T-helper 2 cell treated with Interferon-gamma antibody and Interleukin-4, amounts not matched to agents 5 μg/mL and 100 μg/mL, for 36 hours (primary cell): ENCODE measurements at regions not wholly inside any gene's neighbourhood (a gene's known extent, or its start where the extent isn't known, plus 50 kb on each side); places are given as distances from the start of the nearest gene placed in this dataset.

Experiments
- DNase-seq: peaks from one replicate; pipeline ENCODE4 v3.0.0; 2021; ENCODE audit warnings: low spot score
- H3K27ac Mint-ChIP-seq: one replicate; pipeline ENCODE4 v1.8.0; 2021; ENCODE audit warnings: mild to moderate bottlenecking, mixed read lengths
- H3K27me3 Mint-ChIP-seq: one replicate; pipeline ENCODE4 v1.8.0; 2021; ENCODE audit warnings: low read depth, mixed read lengths
- H3K36me3 Mint-ChIP-seq: one replicate; pipeline ENCODE4 v1.8.0; 2021; ENCODE audit warnings: low read depth, mixed read lengths
- H3K4me1 Mint-ChIP-seq: one replicate; pipeline ENCODE4 v1.8.0; 2021; ENCODE audit warnings: low read depth, mixed read lengths
- H3K4me3 Mint-ChIP-seq: one replicate; pipeline ENCODE4 v1.8.0; 2022; ENCODE audit warnings: mild to moderate bottlenecking, moderate library complexity, mixed read lengths
- H3K9me3 Mint-ChIP-seq: one replicate; pipeline ENCODE4 v1.8.0; 2021; ENCODE audit warnings: mixed read lengths

DNA sequence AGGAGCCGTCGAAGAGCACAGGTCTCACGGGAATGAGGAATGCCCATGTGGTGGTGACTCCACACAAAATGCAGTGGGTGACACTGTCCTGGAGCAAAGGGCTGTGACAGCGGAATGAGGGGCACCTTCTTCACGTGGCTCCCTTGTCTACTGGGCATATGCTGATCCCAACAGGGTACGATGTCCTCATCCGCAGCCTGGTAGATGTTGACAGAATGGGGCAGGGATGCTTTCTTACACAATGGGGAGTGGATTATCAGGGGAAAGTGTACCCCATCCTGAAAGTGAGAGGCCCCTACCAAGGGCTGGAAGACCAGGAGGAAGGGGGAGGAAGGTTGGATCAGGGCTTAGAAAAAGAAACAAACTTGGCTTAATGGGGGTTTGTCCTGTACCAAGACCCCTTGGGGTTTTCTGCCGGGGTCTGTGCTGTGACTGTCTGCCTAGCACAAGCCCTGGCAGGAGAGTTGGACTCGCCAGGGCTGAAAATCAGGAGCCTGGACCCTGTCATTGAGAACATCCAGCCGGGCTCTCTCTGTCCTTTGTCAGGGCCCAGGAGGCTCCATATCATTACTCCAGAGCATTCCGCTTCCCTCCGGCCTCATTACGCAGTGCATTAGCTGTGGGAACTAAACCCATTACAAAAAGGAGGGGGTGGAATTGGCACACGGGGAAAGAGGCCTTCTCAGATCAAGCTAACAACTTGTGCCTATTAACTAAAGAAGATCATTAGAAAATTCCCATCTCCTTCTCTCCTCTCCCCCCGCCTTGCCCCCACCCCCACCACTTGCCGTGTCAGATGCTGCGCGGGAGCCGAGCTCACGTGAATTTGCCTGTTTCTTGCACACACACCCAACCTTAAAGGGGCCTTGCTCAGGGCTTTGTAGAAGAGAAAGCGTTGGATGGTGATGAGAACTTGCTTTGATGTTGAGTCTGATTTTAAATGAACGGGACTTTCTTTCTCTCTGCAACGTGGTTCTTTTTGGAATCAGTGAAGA lies 171.8 kb upstream of the PARP11 start:
- H3K4me3 Mint-ChIP-seq, result no peak overlapping the region
- no peak for DNase-seq
- H3K27me3 Mint-ChIP-seq, result peaks cover 18% of the 10 kb centered on the region
- no peak overlapping the region for H3K27ac Mint-ChIP-seq
- peaks cover 2% of the 10 kb centered on the region for H3K4me1 Mint-ChIP-seq
- no peaks in the 10 kb centered on the region for H3K36me3 Mint-ChIP-seq
- H3K9me3 Mint-ChIP-seq, result no peaks in the 10 kb centered on the region

DNA sequence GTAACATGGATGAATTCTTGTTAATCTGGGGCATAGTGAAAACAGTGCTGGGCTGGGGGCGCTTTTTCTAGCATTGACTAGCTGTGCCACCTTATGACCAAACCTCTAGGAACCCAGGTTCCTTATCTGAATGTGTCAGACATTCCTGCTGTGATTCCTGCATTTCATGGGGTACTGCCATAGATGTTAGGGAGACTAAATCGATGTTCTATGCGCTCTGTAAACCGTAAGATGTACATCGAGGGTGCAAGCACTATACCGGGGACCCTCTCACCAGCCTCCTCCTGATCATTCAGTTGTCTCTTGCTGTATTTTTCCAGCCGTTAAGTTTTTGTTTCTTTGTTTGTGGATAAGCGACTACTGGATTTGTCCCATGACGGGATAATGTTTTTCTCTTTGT lies 170.9 kb upstream of the PARP11 start:
- Mint-ChIP-seq H3K4me1 (peaks cover 2% of the 10 kb centered on the region), H3K27ac (no peak overlapping the region), H3K9me3 (no peaks in the 10 kb centered on the region), H3K4me3 (no peak overlapping the region), H3K27me3 (peaks cover 18% of the 10 kb centered on the region), H3K36me3 (no peaks in the 10 kb centered on the region)
- no peak for DNase-seq

DNA sequence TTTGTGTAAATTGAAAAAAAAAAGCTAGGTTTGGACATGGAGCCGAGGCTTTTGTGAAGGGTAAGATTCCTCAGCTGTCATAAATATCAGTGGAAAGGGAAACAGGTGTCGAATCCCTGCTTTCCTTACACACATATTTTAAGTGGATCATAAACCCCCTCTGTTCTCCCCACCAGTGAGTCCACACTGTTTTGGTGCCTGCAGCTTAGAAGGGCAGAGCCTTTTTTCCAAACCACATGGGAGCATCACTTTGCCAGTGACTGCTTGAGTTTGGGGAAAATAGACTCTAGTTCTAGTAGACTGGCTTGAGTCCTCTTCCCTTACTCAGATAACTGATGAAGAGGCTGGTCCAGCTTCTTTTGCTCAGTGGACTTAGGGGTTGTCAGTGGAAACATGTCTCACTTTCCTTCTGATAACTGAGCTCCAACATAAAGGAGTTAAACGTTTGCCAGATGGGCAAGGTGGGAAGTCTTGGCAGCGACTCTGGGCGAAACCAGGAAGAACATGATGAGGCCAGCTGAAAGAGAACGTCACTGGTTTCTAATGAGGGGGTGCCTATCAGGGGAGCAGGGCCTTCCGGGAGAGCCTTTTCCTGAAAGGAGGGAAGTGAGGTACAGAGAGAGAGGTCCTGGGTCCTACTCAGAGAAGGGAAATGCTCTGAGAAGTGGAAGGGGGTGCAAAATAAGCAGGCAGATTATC lies 168.1 kb upstream of the PARP11 start:
- H3K27me3 Mint-ChIP-seq, result peaks cover 17% of the 10 kb centered on the region

DNA sequence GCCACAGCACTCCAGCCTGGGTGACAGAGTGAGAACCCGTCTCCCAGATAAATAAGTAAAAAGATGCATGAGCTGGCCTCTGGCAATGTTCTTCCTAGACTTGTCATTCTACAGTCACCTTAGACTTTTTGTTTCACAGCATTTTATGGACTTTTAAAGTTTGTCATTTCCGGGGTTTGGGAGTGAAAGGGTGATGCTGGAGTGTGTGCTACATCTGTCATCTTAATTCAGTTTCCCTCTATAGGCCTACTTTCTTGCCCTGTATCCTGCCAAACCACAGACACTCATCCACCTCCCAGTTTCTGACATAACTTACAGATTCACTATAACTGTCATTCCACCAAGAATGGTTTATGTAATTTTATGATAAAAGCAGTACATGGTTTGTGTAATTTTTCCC lies 166.7 kb upstream of the PARP11 start:
- DNase-seq, result no peak
- peaks cover 16% of the 10 kb centered on the region for H3K27me3 Mint-ChIP-seq
- H3K4me3 Mint-ChIP-seq, result no peak overlapping the region
- no peak overlapping the region for H3K27ac Mint-ChIP-seq
- H3K36me3 Mint-ChIP-seq, result no peaks in the 10 kb centered on the region
- H3K4me1 Mint-ChIP-seq, result peaks cover 3% of the 10 kb centered on the region
- no peaks in the 10 kb centered on the region for H3K9me3 Mint-ChIP-seq

More for the DNA sequence above, 168.1 kb upstream of the PARP11 start:
- H3K4me1 Mint-ChIP-seq, result peaks cover 3% of the 10 kb centered on the region
- H3K36me3 Mint-ChIP-seq, result no peaks in the 10 kb centered on the region
- no peaks in the 10 kb centered on the region for H3K9me3 Mint-ChIP-seq
- H3K27ac Mint-ChIP-seq, result no peak overlapping the region
- no peak overlapping the region for H3K4me3 Mint-ChIP-seq
- no peak for DNase-seq

DNA sequence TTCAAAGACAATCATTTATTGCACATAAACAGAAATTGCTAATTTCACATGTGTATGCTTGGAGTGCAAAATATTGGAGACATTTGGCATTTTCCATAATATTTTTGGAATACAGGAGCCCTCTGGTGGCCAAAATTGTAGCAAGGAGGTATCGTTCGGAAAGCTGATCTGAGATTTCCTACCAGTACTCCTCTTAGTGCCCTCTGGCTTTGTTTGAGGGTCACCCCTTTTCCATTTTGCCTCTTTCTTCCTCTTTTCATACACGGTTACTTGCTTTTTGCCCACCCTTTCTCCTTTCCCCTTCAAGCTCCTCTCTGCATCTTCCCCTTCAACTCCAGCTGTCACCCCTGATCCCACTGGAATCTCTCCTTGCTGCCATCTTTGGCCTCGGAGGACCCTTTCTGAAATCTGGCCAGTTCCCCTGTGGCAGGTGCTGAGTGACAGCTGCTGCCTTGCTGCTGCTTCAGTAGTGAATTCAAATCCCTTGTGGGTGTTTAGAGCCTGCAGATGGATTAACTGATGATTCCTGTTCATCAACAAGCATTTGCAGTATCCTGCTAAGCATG lies 164.6 kb upstream of the PARP11 start:
- H3K27ac Mint-ChIP-seq, result no peak overlapping the region
- no peak for DNase-seq
- H3K4me1 Mint-ChIP-seq, result peaks cover 3% of the 10 kb centered on the region
- no peak overlapping the region for H3K4me3 Mint-ChIP-seq
- peaks cover 34% of the 10 kb centered on the region for H3K27me3 Mint-ChIP-seq
- no peaks in the 10 kb centered on the region for H3K36me3 Mint-ChIP-seq
- H3K9me3 Mint-ChIP-seq, result no peaks in the 10 kb centered on the region

DNA sequence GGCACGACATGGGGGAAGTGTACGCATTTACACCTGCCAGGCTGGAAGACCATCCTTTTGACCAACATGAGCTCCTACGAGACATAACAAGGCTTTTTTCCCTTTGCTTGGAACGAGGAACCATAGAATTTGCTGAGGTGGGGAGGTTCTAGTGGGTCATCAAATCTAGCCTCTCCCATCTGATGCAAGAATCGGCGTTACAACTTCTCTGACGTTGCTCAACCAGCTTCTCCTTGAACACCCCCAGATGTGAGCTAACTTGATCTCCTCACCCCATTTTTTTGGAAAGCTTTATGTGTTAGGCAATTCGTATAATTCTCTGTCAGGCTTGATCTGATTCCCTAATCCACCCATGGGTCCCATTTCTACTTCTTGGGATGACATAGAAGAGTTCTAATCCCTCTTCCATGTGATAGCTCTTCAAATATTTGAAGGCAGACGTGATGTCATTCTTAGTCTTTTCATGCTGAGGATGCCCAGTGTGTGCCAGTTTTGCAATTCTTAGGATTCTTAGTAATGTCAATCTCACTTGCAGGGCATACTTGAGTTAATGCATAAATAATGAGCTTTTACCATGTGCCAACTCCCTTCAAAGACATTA lies 163.6 kb upstream of the PARP11 start:
- H3K4me3 Mint-ChIP-seq, result no peak overlapping the region

DNA sequence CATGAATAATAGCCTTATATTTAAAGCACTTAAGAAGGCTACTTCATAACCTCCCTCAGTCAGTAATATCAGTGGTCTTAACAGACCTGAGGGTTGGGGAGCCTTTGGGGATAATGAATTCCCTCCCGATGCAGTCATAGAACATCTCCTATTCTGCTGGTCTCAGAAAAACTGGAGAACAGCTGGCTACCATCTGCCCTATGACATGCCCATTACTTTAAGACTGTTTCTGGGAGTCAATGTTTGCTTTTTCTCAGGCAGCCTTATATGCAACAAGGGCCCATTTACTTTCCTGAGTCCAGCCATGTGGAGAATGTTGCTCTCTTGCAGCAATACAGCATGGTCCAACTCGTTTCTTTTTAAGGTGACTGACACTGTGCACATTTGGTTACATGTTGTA lies 161.7 kb upstream of the PARP11 start:
- no peak overlapping the region for H3K4me3 Mint-ChIP-seq
- H3K9me3 Mint-ChIP-seq, result no peaks in the 10 kb centered on the region
- H3K4me1 Mint-ChIP-seq, result peaks cover 10% of the 10 kb centered on the region
- H3K27me3 Mint-ChIP-seq, result peaks cover 43% of the 10 kb centered on the region
- H3K27ac Mint-ChIP-seq, result no peak overlapping the region
- DNase-seq, result no peak
- no peaks in the 10 kb centered on the region for H3K36me3 Mint-ChIP-seq

More for the DNA sequence above, 163.6 kb upstream of the PARP11 start:
- Mint-ChIP-seq H3K4me1 (peaks cover 6% of the 10 kb centered on the region), H3K9me3 (no peaks in the 10 kb centered on the region), H3K27ac (no peak overlapping the region), H3K27me3 (peaks cover 40% of the 10 kb centered on the region), H3K36me3 (no peaks in the 10 kb centered on the region)
- no peak for DNase-seq

DNA sequence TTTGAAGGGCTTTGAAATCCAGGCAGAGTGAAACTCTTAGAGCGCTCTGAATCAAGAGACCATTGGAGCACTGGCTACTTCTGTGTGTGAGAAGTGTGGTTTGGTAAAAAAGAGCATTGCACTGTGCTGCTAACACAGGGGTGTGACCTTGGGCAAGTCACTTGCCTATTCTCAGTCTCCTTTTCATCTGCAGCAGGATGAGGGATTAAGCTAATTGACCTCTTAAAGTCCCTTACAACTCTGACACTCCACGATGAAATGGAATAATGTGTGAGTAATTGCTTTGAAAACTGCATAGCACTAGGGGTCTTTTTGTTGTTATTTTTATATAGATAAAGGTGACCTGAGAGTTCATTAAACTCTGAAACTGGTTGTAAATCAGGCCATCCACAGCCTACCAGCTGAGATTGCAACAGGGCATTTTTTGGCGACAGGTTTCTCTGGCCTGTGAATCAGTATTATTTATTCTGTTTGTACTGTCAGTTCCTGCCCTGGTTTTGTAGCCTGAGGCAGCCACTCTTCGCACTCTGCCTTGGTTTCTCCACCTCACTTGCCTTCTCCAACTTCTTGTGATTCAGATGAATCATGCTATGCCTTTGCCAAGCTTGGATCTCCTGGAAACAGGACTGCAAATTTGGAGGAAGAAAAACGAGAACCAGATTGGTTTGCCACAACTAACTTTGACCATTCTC lies 159.9 kb upstream of the PARP11 start:
- no peaks in the 10 kb centered on the region for H3K9me3 Mint-ChIP-seq
- H3K36me3 Mint-ChIP-seq, result no peaks in the 10 kb centered on the region
- H3K4me1 Mint-ChIP-seq, result peaks cover 10% of the 10 kb centered on the region
- H3K27ac Mint-ChIP-seq, result no peak overlapping the region
- DNase-seq, result no peak
- no peak overlapping the region for H3K4me3 Mint-ChIP-seq
- H3K27me3 Mint-ChIP-seq, result peaks cover 43% of the 10 kb centered on the region

DNA sequence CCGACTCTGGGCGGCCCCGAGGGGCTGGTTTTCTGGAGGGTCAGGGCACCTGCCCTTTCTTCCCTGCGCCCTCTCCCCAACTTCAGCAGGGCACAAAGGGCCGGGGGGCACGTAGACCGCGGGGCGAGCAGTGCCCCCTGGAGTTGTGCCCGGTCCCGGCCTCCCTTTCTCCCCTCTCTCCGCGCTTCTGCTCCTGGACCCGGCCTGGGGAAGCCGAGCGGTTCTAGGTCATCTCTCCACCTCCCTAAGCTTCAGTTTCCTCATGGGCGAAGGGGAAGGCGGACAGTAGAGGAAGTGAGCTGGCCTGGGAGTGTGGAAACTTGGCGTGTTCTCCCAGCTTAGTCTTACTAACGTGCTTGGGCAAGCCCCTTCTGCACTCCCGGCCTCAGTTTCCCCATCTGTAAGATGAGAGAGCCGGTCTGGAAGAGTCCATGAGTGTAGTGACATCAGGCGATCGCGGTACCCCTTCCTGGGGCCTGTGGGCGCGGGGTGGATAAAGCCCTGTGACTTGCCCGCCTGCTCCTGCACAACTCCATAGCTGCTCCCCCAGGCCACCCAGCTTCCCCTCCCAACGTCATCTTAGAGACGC lies 158.6 kb upstream of the PARP11 start:
- no peaks in the 10 kb centered on the region for H3K36me3 Mint-ChIP-seq
- no peaks in the 10 kb centered on the region for H3K9me3 Mint-ChIP-seq
- H3K27me3 Mint-ChIP-seq, result peaks cover 38% of the 10 kb centered on the region
- peaks cover 19% of the 10 kb centered on the region for H3K4me1 Mint-ChIP-seq
- no peak for DNase-seq
- peak overlapping the region; percentile 60 for H3K4me3 Mint-ChIP-seq
- H3K27ac Mint-ChIP-seq, result no peak overlapping the region

DNA sequence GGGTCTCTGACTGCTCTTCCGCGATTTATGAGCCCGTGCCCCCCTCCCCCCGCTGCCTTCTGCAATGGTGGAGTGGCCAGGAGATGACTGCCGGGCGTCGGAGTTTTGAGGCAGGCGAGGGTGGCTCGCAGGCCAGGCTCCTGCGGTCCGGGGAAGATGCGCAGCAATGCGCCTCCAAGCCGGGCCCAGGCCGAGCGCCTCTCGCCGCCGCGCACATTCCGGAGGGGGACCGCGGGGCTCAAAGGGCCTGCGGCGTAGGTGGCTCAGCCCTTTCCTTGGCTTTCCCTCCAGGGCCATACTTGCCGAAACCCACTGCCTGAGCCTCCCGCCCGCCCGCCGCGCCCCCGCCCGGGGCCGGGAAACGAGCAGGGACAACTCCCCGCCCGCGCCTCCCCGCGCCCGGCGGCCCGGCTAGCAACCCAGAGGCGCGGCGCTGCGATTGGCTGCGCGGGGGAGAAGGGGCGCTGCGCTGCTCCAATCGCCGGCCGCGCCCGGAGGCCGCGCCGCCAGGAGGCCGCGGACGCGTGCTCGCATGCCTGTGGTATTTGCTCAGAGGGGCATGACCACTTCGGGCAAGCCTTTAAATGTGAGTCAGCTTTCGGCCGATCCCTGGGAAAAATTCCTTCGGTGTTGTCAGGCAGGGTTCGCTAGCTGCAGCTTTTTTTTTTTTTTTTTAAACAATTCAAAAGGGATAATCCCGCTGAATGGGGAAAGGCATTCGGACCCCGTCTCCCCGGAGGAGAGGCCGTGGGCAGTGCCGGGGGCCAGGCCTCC lies 157.9 kb upstream of the PARP11 start:
- Mint-ChIP-seq H3K27ac (no peak overlapping the region), H3K4me3 (peak overlapping the region; percentile 54), H3K36me3 (no peaks in the 10 kb centered on the region), H3K27me3 (peaks cover 32% of the 10 kb centered on the region), H3K9me3 (no peaks in the 10 kb centered on the region), H3K4me1 (peaks cover 19% of the 10 kb centered on the region)
- DNase-seq, result peak; percentile 81

DNA sequence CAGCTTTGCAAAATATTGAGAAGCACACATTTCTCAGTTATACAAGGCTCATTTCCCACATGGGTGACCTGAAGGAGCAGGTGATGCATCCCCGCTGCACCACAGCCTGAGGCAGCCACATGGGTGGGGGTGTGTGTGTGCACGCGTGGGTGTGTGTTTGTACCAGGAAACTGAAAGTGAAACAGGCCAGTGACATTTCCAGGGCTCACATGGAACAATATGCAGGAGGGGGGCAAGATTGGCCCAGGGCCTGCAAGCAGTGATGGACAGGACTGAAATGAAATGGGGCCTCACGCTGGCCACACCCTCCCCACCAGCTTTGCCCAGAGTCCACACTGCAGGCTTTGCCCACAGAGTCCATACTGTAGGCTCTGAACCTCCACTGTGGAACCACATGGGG lies 154.2 kb upstream of the PARP11 start:
- H3K4me3 Mint-ChIP-seq, result peak overlapping the region; percentile 47
- no peaks in the 10 kb centered on the region for H3K36me3 Mint-ChIP-seq
- peaks cover 9% of the 10 kb centered on the region for H3K27me3 Mint-ChIP-seq
- peak; percentile 73 for DNase-seq
- H3K27ac Mint-ChIP-seq, result no peak overlapping the region
- H3K4me1 Mint-ChIP-seq, result peaks cover 23% of the 10 kb centered on the region
- no peaks in the 10 kb centered on the region for H3K9me3 Mint-ChIP-seq

DNA sequence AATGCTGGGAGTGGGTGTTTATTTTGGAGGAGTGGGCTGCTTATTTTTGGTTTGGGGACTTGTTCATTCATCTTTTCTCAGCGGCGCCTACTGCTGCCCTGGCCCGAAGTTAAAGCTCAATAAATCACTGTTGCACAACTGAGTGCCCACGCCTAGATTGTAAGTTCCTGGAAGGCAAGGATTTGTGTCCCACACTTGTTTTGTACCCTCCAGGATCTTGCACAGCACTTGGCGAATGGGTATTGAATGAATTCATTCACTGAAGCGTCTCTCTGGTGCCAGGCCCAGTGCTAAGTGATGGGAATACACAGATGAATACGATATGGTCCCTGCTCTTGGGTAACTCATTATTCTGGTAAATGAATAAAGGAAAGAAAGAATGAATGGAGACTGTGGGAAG lies 153.3 kb upstream of the PARP11 start:
- no peaks in the 10 kb centered on the region for H3K36me3 Mint-ChIP-seq
- H3K27me3 Mint-ChIP-seq, result peaks cover 3% of the 10 kb centered on the region
- H3K27ac Mint-ChIP-seq, result no peak overlapping the region
- H3K4me3 Mint-ChIP-seq, result no peak overlapping the region
- no peaks in the 10 kb centered on the region for H3K9me3 Mint-ChIP-seq
- no peak for DNase-seq
- H3K4me1 Mint-ChIP-seq, result peaks cover 19% of the 10 kb centered on the region

DNA sequence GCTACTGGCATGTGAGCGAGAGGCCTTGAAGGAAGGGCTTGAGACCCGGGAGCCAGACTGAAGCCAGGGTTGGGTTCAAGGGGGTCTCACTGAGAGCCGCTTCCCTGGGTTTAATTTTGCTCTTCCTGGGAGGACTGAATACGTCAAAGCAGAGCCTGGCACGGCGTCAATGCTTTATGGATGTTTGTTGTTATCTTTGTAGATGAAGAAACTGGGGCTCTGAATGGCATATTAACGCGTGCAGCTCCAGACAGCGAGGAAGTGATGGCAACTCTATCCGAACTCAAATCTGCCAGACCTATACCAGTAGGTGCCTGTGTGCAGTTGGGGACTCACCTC lies 152.8 kb upstream of the PARP11 start:
- no peak overlapping the region for H3K27ac Mint-ChIP-seq
- no peaks in the 10 kb centered on the region for H3K9me3 Mint-ChIP-seq
- DNase-seq, result no peak
- H3K27me3 Mint-ChIP-seq, result peaks cover 3% of the 10 kb centered on the region
- no peaks in the 10 kb centered on the region for H3K36me3 Mint-ChIP-seq
- H3K4me1 Mint-ChIP-seq, result peaks cover 19% of the 10 kb centered on the region
- H3K4me3 Mint-ChIP-seq, result no peak overlapping the region
